ENCODE measurements at regions not wholly inside any gene's neighbourhood (a gene's known extent, or its start where the extent isn't known, plus 50 kb on each side); places are given as distances from the start of the nearest gene placed in this dataset.
"Not testable (repeated sequence)": the region's sequence is repeated elsewhere in the genome, so short reads cannot be mapped to it uniquely, and the experiment has no call there.

DNA sequence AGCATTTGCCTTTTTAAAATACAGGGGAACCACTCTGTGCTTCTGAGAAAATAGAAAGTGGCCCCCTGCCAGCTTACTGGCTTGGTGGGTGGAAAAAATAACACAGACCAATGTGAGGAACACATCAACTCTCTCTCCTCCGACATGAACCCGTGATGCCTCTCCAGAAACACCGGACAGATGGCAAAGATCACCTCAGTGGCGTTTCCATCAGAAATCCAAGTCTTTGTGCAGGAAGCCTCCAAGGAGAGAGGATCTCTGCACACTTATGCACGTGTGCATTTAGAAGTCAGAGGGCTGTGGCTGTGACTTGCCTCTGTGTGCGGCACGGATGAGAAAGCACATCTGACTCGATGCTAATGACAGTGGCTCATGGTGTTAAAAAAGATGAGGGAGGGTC is 112.3 kb upstream of the KLF12 start:
- no peak for DNase-seq (ENCODE audit: low spot score)

- DNase-seq (ENCODE audit: low spot score): no peak
Observed at GRCh38 chr13:74243637-74244526, 109.7 kb upstream of the KLF12 start.

DNA sequence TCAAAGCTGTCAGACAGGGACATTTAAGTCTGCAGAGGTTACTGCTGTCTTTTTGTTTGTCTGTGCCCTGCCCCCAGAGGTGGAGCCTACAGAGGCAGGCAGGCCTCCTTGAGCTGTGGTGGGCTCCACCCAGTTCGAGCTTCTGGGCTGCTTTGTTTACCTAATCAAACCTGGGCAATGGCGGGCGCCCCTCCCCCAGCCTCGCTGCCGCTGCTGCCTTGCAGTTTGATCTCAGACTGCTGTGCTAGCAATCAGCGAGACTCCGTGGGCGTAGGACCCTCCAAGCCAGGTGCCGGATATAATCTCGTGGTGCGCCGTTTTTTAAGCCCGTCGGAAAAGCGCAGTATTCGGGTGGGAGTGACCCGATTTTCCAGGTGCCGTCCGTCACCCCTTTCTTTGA is 107.1 kb upstream of the KLF12 start:
- not testable (repeated sequence) for DNase-seq (ENCODE audit: low spot score)

DNA sequence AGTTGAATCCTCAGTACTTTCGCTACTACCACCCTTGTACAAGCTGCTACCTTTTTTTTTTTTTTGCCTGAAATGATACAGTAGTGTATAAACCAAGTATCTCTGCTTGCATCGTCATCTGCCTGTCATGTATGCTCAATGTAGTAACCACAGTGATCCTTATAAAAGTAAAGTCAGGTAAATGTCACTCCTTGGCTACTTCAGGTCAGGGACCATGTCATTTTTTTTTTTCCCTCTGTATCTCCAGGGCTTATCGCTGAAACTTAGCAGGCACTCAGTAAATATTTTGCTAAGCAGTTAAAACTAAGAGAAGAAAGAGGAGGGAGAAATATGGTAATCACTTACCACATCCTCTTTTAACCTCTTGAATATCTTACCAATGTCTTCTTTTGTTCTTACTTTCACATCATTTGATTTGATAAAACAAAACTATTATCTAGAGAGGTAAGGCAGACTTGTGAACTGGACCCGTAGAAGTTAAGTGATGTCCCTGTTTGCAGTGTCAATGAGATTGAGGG is 96.8 kb upstream of the KLF12 start:
- no peak for DNase-seq (ENCODE audit: low spot score)

- DNase-seq (ENCODE audit: low spot score): no peak
Observed at GRCh38 chr13:74229242-74229641, 95.0 kb upstream of the KLF12 start.

GRCh38 chr13:74227476-74228158 is 93.4 kb upstream of the KLF12 start:
- no peak for DNase-seq (ENCODE audit: low spot score)

- DNase-seq (ENCODE audit: low spot score): no peak
Observed at GRCh38 chr13:74226791-74227475, 92.7 kb upstream of the KLF12 start.

DNA sequence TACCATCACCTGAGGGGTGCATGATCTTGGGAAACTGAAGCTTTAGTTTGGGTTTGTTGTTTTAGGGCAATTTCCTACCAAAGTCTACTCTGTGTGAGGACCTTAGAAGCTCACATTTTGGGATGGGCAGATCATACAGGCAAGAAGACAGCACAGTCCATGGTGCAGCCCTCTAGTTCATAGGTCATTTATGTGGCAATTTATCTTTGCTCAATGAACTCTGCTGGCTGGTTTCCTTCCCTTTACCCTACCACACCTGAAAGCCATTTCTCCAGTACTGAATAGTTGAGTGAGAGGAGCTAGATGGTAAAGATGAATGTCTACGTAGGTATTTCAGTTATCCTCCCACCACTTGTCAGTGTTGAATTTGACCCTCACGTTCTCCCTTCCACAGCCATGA is 87.5 kb upstream of the KLF12 start:
- DNase-seq (ENCODE audit: low spot score): no peak

- DNase-seq (ENCODE audit: low spot score): no peak
Observed at GRCh38 chr13:74219566-74219965, 85.4 kb upstream of the KLF12 start.

- DNase-seq (ENCODE audit: low spot score): no peak
Observed at GRCh38 chr13:74218291-74218690, 84.1 kb upstream of the KLF12 start.

DNA sequence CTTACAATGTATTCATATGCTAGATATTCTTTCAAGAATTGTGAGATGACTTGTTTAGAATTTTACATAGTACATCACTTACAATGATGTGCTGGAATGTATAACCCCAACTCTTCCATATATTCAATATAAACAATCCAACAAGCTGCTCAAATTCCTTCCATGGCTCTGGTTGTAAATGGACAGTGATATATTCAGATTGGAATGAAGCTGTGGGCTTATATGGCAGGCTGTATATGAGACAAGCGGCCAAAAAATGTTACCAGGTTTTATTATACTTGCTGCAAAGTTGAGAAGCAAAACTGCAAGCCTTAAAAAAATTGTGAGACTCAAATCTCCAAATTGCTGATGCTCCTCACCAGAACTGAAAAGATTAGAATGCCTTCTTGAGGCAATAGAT is 83.6 kb upstream of the KLF12 start:
- no peak for DNase-seq (ENCODE audit: low spot score)

DNA sequence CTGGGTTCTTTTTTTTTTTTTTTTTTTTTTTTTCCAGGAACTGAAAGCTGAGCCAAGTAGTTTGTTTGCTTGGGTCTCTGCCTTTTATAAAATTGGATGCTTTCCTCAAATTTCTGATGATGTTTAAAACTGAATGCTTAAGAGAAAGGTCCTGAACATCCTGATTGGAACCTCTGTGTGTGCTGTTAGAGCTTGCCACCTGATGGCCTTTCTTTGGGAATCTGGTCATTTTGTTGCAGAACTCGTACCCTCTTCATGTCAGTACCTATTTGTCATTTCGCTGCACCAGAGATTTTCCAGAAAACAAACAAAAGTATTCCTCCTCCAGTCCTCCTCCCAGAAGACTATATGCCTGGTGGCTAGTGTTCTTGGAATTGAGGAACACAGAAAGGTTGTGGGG is 81.2 kb upstream of the KLF12 start:
- no peak for DNase-seq (ENCODE audit: low spot score)

GRCh38 chr13:74214321-74214720 is 80.1 kb upstream of the KLF12 start:
- DNase-seq (ENCODE audit: low spot score): no peak

DNA sequence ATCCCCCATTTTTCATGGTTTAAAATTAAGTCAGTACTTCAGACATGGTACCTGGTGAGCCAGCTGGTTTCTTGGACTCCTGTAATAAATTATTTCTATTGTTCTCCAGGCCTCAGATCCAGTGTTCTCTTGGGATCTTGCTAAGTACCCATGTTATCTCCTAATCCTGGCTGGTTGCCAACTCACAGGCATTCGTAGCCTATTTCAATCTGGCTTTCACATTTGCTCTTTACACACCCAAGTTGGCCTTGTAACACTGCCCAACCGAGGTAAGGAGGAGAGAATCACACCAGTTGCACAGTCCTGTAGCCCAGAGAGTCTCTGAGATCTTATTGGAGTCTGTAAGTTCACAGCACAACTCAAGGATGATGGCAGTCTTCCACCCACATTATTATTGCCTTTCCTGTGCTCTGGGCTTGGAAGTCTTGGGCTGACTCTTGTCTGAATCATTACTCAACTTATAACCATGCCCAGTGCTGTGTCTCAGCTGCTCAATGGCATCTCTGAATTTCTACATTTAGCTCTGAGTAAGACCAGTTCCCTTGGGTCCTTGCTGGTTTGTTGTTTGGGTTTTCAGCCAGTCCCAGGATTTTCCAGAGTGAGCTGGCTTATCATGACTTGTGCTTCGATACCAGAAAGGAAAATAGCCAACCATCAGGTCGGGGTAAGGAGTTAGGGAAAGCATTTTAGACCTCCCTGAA is 76.6 kb upstream of the KLF12 start:
- DNase-seq (ENCODE audit: low spot score): no peak

- no peak for DNase-seq (ENCODE audit: low spot score)
Observed at GRCh38 chr13:74206855-74207254, 72.7 kb upstream of the KLF12 start.

DNA sequence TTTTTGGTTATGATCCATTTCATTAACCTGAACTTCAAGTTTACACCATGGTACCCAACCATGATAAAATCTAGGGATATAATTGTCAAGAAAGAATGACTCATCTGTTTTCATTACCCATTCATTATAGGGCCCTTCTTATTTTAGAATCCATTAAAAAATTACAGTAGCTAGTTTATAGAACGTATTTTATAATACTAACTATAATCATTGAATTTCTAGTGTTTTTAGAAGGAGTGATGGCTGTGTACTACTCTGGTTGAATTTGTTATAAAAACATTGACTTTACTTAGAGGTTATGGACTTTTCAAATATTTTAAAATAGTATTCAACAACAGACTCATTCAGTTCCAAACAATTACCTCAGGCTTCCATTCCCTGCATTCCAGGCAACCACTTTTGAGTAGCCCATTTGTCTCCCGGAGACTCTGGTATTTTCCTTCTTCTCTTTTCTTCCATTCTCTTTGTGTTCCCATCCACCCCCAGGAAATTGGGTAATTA is 71.9 kb upstream of the KLF12 start:
- peak; percentile 9 for DNase-seq (ENCODE audit: low spot score)

GRCh38 chr13:74205313-74205690 is 71.1 kb upstream of the KLF12 start:
- no peak for DNase-seq (ENCODE audit: low spot score)

DNA sequence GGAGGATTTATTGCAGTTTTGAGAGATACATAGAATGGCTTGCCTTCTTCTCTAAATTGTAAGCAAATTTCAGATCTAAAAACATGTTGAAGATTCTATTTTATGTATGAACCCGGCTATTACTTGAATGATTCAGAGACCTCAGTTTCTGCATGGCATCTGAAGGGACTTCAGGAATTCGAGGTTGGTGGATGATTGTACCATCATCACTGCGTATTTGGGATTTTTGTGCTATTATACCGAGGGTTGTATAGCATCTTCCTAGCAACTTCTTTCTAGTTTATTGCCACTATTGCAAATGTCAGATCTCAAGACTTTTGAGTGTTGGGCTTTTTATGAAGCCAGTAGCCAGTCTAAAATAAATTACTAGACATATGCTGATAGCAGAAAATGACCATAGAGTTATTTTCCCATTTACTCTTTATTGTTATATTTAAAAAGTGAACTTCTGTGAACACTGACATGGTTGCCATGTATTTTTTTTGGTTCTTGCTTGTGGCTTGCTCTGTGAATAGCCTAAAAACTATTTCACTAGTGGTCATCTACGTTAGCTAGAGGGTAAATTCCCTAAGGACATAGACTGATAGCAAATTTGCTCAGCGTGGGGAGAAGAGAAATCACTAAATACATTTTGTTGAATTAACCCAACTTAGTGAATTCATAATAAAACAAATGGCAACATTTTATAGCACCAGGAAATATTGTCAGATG is 70.6 kb upstream of the KLF12 start:
- DNase-seq (ENCODE audit: low spot score): no peak

GRCh38 chr13:74203576-74203975 is 69.4 kb upstream of the KLF12 start:
- no peak for DNase-seq (ENCODE audit: low spot score)

DNA sequence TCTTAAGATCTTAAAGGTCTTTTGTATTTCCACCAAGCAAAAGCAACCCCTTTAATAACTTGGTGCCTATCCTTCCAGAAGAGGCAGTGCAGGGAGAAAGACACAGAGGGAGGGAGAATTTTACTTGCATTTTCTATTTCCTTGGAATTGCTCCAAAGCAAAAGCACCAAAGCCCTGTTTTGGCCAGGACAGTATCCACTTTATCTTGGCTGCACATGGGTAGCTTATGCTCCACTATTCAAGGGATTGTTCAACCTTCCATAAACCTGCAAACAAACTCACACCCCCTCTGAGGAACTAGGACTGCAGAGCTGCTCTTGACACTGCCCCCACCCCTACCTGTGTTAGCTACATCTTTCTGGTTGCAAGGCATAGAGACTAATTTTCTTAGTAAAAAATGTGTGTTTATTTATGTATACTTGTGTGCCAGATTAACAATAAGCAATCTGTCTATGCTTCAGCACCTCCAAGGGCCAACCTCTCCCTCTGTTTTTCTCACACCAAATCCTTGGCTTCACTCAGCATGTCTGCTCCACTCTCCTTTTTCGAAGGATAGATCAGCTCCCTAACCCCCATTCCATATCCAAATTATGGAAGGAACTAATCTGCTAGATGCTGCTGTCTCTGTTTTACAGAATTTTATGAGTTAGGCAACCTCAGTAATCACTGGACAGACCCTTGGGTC is 68.1 kb upstream of the KLF12 start:
- DNase-seq (ENCODE audit: low spot score): no peak

- no peak for DNase-seq (ENCODE audit: low spot score)
Observed at GRCh38 chr13:74201530-74201929, 67.3 kb upstream of the KLF12 start.

Measured in iPS-NIHi11 (cell line).